ENCODE measurements at regions not wholly inside any gene's neighbourhood (a gene's known extent, or its start where the extent isn't known, plus 50 kb on each side); places are given as distances from the start of the nearest gene placed in this dataset.

DNA sequence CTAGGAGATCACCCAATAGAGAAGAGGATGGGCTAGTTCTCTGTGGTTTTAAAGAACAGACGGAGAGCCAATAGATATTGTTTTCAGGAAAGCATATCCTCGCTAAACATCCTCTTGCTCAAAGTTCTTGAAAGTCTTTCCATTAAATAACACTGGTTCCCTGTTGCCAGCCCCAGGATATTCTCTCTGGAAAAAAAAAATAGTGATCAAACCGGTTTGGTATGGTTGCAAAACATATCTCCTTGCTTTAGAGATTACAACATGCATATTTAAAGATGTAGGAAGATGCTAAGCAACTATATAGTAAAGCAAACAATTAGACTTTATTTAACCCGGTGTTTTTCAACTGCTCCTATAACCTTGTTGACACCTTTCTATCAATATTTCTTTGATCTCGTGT lies 211.4 kb downstream of the CMPK2 start:
- ATAC-seq: no peak

DNA sequence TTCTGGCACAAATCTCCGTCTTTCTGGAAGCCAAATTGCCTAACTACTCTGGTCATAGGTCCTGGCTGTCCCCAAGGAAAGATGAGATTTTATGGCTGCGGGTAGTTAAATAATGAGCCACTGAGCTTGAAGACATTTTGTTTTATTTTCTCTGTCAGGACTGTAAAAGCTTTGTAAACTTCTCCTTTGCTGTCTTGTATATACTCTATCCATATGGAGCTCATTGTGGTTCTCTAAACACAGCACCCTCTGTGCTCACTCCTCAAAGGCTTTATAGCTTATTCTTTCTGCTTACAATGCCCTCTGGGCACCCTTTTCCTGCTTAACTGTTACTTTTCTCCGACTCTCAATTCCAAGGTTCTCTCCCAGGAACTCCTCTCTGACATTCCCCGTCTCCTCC lies 209.1 kb downstream of the CMPK2 start:
- ATAC-seq: no peak
- TF ChIP-seq ARNTL (CRISPR knock-in tag; IDR thresholded peaks at IDR 0.05; ENCODE audit: borderline replicate concordance, low read depth) (no peak), ZFP30 (CRISPR knock-in tag; IDR thresholded peaks at IDR 0.05) (no peak), ZFP3 (CRISPR knock-in tag; IDR thresholded peaks at IDR 0.05) (no peak), SNAI2 (CRISPR knock-in tag; IDR thresholded peaks at IDR 0.05) (no peak)
- TF ChIP-seq, protein P1, sequence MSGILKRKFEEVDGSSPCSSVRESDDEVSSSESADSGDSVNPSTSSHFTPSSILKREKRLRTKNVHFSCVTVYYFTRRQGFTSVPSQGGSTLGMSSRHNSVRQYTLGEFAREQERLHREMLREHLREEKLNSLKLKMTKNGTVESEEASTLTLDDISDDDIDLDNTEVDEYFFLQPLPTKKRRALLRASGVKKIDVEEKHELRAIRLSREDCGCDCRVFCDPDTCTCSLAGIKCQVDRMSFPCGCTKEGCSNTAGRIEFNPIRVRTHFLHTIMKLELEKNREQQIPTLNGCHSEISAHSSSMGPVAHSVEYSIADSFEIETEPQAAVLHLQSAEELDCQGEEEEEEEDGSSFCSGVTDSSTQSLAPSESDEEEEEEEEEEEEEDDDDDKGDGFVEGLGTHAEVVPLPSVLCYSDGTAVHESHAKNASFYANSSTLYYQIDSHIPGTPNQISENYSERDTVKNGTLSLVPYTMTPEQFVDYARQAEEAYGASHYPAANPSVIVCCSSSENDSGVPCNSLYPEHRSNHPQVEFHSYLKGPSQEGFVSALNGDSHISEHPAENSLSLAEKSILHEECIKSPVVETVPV (CRISPR knock-in tag; IDR thresholded peaks at IDR 0.05): no peak

More for the DNA sequence above, 211.4 kb downstream of the CMPK2 start:
- TF ChIP-seq ZNF70 (CRISPR knock-in tag; IDR thresholded peaks at IDR 0.05): no peak
- TF ChIP-seq, protein P2, sequence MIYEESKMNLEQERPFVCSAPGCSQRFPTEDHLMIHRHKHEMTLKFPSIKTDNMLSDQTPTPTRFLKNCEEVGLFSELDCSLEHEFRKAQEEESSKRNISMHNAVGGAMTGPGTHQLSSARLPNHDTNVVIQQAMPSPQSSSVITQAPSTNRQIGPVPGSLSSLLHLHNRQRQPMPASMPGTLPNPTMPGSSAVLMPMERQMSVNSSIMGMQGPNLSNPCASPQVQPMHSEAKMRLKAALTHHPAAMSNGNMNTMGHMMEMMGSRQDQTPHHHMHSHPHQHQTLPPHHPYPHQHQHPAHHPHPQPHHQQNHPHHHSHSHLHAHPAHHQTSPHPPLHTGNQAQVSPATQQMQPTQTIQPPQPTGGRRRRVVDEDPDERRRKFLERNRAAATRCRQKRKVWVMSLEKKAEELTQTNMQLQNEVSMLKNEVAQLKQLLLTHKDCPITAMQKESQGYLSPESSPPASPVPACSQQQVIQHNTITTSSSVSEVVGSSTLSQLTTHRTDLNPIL (CRISPR knock-in tag; IDR thresholded peaks at IDR 0.05; ENCODE audit: low read depth): no peak
- no peak for TF ChIP-seq BACH2 (CRISPR knock-in tag; IDR thresholded peaks at IDR 0.05; ENCODE audit: borderline replicate concordance)
- TF ChIP-seq ZNF8 (CRISPR knock-in tag; IDR thresholded peaks at IDR 0.05): no peak
- TF ChIP-seq ZNF565 (CRISPR knock-in tag; conservative IDR thresholded peaks at IDR 0.05; ENCODE audit: low read depth): no peak
- no peak for TF ChIP-seq CSDC2 (CRISPR knock-in tag; IDR thresholded peaks at IDR 0.05)
- no peak for TF ChIP-seq ESRRG (CRISPR knock-in tag; IDR thresholded peaks at IDR 0.05)
- no peak for TF ChIP-seq TCF4 (CRISPR knock-in tag; IDR thresholded peaks at IDR 0.05; ENCODE audit: borderline replicate concordance)
- TF ChIP-seq ZC3H10 (CRISPR knock-in tag; IDR thresholded peaks at IDR 0.05): no peak
- TF ChIP-seq, protein P3, sequence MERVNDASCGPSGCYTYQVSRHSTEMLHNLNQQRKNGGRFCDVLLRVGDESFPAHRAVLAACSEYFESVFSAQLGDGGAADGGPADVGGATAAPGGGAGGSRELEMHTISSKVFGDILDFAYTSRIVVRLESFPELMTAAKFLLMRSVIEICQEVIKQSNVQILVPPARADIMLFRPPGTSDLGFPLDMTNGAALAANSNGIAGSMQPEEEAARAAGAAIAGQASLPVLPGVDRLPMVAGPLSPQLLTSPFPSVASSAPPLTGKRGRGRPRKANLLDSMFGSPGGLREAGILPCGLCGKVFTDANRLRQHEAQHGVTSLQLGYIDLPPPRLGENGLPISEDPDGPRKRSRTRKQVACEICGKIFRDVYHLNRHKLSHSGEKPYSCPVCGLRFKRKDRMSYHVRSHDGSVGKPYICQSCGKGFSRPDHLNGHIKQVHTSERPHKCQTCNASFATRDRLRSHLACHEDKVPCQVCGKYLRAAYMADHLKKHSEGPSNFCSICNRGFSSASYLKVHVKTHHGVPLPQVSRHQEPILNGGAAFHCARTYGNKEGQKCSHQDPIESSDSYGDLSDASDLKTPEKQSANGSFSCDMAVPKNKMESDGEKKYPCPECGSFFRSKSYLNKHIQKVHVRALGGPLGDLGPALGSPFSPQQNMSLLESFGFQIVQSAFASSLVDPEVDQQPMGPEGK (CRISPR knock-in tag; IDR thresholded peaks at IDR 0.05; ENCODE audit: borderline replicate concordance): no peak
- TF ChIP-seq, protein P4, sequence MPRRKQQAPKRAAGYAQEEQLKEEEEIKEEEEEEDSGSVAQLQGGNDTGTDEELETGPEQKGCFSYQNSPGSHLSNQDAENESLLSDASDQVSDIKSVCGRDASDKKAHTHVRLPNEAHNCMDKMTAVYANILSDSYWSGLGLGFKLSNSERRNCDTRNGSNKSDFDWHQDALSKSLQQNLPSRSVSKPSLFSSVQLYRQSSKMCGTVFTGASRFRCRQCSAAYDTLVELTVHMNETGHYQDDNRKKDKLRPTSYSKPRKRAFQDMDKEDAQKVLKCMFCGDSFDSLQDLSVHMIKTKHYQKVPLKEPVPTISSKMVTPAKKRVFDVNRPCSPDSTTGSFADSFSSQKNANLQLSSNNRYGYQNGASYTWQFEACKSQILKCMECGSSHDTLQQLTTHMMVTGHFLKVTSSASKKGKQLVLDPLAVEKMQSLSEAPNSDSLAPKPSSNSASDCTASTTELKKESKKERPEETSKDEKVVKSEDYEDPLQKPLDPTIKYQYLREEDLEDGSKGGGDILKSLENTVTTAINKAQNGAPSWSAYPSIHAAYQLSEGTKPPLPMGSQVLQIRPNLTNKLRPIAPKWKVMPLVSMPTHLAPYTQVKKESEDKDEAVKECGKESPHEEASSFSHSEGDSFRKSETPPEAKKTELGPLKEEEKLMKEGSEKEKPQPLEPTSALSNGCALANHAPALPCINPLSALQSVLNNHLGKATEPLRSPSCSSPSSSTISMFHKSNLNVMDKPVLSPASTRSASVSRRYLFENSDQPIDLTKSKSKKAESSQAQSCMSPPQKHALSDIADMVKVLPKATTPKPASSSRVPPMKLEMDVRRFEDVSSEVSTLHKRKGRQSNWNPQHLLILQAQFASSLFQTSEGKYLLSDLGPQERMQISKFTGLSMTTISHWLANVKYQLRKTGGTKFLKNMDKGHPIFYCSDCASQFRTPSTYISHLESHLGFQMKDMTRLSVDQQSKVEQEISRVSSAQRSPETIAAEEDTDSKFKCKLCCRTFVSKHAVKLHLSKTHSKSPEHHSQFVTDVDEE (CRISPR knock-in tag; IDR thresholded peaks at IDR 0.05): no peak
- TF ChIP-seq PPARA (CRISPR knock-in tag; IDR thresholded peaks at IDR 0.05; ENCODE audit: borderline replicate concordance): no peak
- TF ChIP-seq, protein P1 (CRISPR knock-in tag; IDR thresholded peaks at IDR 0.05): no peak
- TF ChIP-seq OSR1 (CRISPR knock-in tag; IDR thresholded peaks at IDR 0.05): no peak
- TF ChIP-seq RARB (CRISPR knock-in tag; IDR thresholded peaks at IDR 0.05): no peak
- TF ChIP-seq ISL1 (CRISPR knock-in tag; IDR thresholded peaks at IDR 0.05): no peak
- no peak for TF ChIP-seq ZFP3 (CRISPR knock-in tag; IDR thresholded peaks at IDR 0.05)

DNA sequence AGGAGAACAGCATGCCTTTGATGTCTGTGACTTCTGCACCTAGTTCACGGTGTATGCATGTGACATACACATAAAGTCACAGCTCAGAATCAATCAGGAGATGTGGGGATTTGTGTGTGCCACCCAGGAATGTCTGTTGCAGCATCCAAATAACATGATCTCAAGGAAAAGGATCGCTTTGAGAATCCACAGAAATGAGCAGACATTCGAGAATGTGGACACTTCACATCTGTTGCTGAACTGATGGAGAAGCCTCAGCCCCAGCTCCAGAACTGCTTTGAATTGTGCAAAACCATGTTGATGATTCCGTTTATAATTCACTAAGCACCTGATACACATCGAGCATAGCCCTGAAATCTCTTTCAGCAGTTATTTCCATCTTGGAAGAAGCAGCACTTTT lies 208.6 kb downstream of the CMPK2 start:
- no peak for ATAC-seq
- no peak for TF ChIP-seq ZNF565 (CRISPR knock-in tag; conservative IDR thresholded peaks at IDR 0.05; ENCODE audit: low read depth)
- TF ChIP-seq SNAI2 (CRISPR knock-in tag; IDR thresholded peaks at IDR 0.05): no peak
- TF ChIP-seq RARB (CRISPR knock-in tag; IDR thresholded peaks at IDR 0.05): no peak
- TF ChIP-seq, protein P3 (CRISPR knock-in tag; IDR thresholded peaks at IDR 0.05; ENCODE audit: borderline replicate concordance): no peak
- TF ChIP-seq ARNTL (CRISPR knock-in tag; IDR thresholded peaks at IDR 0.05; ENCODE audit: borderline replicate concordance, low read depth): no peak
- no peak for TF ChIP-seq GLIS3 (CRISPR knock-in tag; IDR thresholded peaks at IDR 0.05)
- TF ChIP-seq, protein P1 (CRISPR knock-in tag; IDR thresholded peaks at IDR 0.05): no peak
- TF ChIP-seq TOX (CRISPR knock-in tag; IDR thresholded peaks at IDR 0.05; ENCODE audit: borderline replicate concordance): no peak
- TF ChIP-seq OSR1 (CRISPR knock-in tag; IDR thresholded peaks at IDR 0.05): no peak
- TF ChIP-seq ZNF70 (CRISPR knock-in tag; IDR thresholded peaks at IDR 0.05): no peak
- TF ChIP-seq ZFP30 (CRISPR knock-in tag; IDR thresholded peaks at IDR 0.05): no peak
- no peak for TF ChIP-seq ESRRG (CRISPR knock-in tag; IDR thresholded peaks at IDR 0.05)

Measured in SK-N-SH treated with all-trans-retinoic acid at 6 μM for 48 hours (cell line).